GM18873 (cell line): ENCODE measurements at regions not wholly inside any gene's neighbourhood (a gene's known extent, or its start where the extent isn't known, plus 50 kb on each side); places are given as distances from the start of the nearest gene placed in this dataset.
"Not testable (repeated sequence)": the region's sequence is repeated elsewhere in the genome, so short reads cannot be mapped to it uniquely, and the experiment has no call there.

Source experiments
- ATAC-seq: cut with Tn5 transposase; IDR thresholded peaks from one replicate; pipeline ENCODE4 v1.9.1; 2021; ENCODE audit warnings: mild to moderate bottlenecking, moderate library complexity, moderate number of reproducible peaks; ENCODE audit not compliant: unreplicated experiment, low FRiP score

GRCh38 chr11:80699406-80700177, 1258.8 kb upstream of the TENM4 start:
- ATAC-seq, result not testable (repeated sequence)

DNA sequence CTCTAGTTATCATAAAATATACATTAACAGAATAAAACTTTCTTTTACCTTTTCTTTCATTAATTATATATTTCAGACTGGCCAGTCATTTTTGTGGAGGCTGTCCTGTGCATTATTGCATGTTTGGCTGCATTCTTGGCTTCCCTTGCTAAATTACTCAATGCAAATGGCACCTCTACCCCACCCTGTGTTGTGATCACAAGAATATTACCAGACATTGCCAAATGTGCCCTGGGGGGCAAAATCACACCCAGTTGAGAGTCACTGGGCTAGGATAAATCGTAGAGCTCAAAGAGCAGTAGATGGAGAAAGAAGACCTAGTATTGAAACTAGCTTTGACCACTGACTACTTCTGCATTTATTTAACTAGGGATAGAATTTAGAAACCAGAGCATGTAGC, 1257.8 kb upstream of the TENM4 start:
- no peak for ATAC-seq

- no peak for ATAC-seq
These were observed 1253.6 kb upstream of the TENM4 start for GRCh38 chr11:80694385-80694784.

DNA sequence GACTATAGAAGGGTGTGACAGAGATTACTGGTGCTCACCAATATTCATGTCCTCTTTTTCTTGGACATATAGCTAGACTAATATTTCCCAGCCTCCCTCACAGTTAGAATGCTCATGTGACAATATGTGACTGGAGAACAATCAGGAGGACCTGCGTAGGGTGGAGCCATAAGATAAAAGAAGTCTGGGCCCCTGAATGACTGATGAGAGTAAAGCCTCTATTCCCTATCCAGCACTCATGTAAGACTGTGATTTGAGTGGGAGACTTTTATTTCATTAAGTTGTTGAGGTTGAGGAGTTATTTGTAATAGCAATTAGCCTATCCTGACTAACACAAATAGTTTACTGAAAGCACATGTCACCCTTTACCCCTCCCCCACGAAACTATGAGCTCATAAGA, 1247.1 kb upstream of the TENM4 start:
- ATAC-seq, result no peak

DNA sequence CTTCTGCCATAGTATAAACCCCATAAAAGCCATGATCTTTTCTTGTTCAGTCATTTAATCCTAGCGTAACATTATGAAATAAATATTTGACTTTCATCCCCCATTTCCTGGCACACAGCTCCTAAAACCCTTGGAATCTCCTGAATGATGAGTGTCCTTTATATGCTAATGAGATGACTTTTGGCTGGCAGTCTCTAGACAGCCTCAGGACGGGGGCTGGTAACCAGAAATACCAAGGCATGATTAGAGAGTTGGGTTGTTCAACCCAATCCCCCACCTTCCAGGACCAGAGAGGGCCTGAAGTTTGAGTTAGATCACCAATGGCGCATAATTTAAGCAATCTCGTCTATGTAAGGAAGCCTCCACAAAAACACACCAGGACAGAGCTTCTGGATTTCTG, 1246.1 kb upstream of the TENM4 start:
- no peak for ATAC-seq

GRCh38 chr11:80673566-80673965, 1232.7 kb upstream of the TENM4 start:
- ATAC-seq, result no peak

DNA sequence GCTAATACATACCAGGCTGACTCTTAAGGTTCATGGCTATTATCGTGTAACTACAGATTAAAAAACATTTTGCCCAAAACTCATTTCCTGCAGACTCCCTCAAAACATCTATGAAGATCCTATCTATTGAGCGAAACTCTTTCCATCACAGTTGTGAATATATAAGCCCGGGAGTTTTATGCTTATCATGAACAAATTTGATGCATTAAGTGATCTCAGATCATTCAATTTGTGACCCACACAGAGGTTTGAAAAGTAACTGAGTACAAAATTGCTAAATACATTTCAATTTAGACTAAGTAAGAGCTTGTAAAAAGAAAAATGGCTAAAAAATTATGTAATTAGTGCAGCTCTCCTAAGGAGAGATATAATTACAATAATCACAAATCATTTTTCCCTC, 1228.8 kb upstream of the TENM4 start:
- no peak for ATAC-seq

- ATAC-seq, result no peak
These were observed 1227.2 kb upstream of the TENM4 start for GRCh38 chr11:80668039-80668438.

GRCh38 chr11:80655834-80656233, 1215.0 kb upstream of the TENM4 start:
- ATAC-seq, result no peak

- ATAC-seq, result no peak
These were observed 1210.1 kb upstream of the TENM4 start for GRCh38 chr11:80650966-80651365.

DNA sequence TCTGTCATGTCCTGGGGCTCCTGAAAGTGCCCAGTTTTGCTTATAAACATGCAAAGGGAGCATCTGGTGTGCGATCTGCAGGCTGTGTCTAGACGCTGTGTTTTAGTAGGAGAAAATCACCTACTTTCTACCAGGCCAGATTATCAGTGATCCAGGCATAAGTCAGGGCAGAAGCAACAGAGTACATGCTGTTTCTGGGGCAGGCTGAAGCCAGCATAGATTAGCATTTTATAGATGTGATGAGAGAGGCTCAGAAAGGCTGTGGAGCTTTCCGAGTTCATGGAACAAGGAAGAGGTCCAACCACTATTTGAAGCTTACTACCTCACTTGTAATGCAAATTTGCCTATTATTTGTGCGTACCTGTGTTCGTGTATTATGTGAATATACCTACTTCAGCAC, 1208.4 kb upstream of the TENM4 start:
- no peak for ATAC-seq

GRCh38 chr11:80638296-80638695, 1197.5 kb upstream of the TENM4 start:
- ATAC-seq, result no peak

GRCh38 chr11:80637571-80637970, 1196.7 kb upstream of the TENM4 start:
- ATAC-seq, result no peak

GRCh38 chr11:80636999-80637398, 1196.2 kb upstream of the TENM4 start:
- ATAC-seq, result no peak

- ATAC-seq, result no peak
These were observed 1194.3 kb upstream of the TENM4 start for GRCh38 chr11:80635178-80635577.

DNA sequence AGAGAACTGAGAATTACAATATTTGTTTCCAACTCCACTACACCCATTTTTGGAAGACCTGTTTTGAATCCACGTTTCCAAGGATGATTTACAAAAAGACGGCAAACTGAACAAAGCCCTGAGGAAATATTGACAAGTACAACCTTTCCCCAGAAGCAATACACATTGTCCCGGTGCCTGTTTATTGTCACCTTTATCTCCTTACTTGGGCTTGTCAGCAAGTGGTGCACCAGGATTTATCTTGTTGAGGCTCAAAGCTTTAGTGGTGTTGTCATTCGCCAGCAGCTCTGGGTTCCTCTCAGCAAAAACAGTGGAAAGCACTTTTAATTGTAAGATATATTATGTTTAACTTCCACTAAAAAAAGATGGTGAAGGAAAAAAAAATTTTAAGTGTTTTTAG, 1191.9 kb upstream of the TENM4 start:
- no peak for ATAC-seq

- no peak for ATAC-seq
These were observed 1191.3 kb upstream of the TENM4 start for GRCh38 chr11:80632156-80632555.

DNA sequence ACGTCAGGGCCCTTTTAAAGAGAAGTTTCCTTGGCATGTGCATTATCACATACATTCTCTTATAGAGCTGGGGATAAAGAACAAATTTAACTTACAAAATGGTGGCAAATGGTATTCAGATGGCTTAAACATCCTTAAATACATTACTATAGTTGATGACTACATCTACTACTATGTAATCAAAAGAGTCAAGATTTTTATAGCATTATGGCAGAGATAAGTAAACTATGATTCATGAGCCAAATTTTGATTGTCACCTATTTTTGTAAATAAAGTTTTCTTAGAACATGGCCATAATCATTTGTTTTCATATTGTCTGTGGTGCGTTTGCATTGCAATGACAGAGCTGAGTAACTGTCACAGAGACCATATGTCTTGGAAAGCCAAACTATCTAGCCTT, 1188.6 kb upstream of the TENM4 start:
- ATAC-seq, result no peak

GRCh38 chr11:80627364-80627763, 1186.5 kb upstream of the TENM4 start:
- ATAC-seq, result no peak

DNA sequence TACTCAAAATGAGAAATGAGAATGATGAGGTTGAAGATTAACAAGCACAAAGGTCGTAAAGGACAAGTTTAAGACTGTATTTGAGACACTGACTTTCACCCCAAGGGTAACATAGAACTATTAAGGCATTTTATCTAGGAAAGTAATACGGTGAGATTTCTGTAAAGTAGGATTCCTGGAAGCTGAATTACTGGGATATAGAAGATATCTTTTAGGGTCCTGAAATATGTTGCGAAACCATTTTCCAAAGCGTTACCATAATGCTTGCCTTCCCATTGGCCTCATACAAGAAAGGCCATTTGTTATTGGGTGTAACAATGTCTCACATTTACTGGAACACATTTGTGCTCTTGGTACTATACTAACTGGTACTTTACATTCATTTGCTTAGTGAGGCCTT, 1185.9 kb upstream of the TENM4 start:
- no peak for ATAC-seq

GRCh38 chr11:80625563-80625962, 1184.7 kb upstream of the TENM4 start:
- no peak for ATAC-seq

DNA sequence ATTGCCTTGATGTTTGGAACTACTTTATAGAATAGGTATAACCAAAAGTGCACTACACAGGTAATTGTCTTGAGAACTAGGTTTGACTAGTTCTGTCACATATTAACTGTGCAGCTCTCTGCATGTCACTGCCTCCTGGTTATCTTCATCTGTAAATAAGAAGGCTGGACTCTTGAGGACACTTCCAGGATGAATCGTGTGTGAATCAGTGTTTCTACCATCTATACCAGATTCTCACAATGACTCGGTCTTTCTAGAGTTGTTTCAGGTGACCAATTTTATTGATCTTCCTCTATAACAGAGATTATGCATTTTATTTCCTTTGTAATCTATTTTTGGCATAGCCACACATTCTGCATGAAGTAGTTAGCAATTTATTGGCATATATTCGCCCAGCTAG, 1181.0 kb upstream of the TENM4 start:
- no peak for ATAC-seq

- ATAC-seq, result no peak
These were observed 1180.0 kb upstream of the TENM4 start for GRCh38 chr11:80620867-80621266.
